Hepatic stellate cell (primary cell): ENCODE measurements at regions not wholly inside any gene's neighbourhood (a gene's known extent, or its start where the extent isn't known, plus 50 kb on each side); places are given as distances from the start of the nearest gene placed in this dataset.

Experiments
- DNase-seq: peaks from one replicate; pipeline ENCODE4 v3.0.0; 2011; ENCODE audit warnings: low spot score

DNA sequence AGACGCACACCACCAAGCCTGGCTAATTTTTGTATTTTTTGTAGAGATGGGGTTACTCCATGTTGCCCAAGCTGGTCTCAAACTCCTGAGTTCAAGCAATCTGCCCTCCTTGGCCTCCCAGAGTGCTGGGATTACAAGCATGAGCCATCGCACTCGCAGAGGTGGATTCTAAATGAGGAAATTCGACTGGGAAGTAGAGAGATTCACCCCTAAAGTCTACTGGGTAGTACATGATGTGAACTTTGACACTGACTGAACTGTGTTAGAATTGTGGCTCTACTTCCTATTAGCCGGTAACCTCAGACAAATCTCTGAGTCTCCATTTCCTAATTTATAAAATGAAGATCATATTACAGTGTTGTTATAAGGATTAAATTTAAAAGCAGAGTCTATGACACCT lies 276.0 kb upstream of the NR5A2 start:
- DNase-seq: no peak

GRCh38 chr1:199751962-199752687 lies 275.4 kb upstream of the NR5A2 start:
- no peak for DNase-seq

DNA sequence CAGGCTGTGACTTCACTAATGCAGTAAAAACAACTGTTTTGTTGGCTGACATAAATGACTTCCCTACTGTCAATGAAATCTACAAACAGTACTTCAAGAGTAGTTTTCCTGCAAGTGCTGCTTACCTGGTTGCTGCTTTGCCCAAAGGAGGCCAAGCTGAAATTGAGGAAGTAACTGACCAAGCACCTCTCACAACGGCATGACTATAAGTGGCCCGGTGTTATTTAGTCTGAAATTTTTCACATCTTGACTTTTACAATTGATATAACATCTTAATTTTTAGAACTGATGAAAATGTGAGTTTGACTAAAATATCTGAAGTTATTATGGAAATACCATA lies 274.9 kb upstream of the NR5A2 start:
- DNase-seq: no peak

DNA sequence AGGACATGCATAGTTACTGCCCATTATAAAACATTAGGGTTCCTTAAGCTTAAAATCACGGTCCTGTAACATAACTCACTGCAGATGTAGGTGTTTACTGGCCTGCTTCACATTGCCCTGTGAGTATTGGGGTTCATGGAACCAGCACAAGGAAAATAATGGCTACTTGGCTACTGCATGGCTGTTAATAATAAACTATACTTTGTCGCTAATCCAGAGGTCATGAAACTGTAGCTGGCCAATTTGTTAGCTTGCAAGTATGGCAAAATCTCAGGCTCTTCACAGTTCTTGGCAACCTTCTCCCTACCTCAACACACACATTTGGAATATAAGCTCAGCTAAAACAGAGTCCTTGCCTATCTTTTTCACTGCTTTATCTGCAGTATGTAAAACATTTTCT lies 274.0 kb upstream of the NR5A2 start:
- DNase-seq: no peak

GRCh38 chr1:199756066-199756465 lies 271.4 kb upstream of the NR5A2 start:
- no peak for DNase-seq

DNA sequence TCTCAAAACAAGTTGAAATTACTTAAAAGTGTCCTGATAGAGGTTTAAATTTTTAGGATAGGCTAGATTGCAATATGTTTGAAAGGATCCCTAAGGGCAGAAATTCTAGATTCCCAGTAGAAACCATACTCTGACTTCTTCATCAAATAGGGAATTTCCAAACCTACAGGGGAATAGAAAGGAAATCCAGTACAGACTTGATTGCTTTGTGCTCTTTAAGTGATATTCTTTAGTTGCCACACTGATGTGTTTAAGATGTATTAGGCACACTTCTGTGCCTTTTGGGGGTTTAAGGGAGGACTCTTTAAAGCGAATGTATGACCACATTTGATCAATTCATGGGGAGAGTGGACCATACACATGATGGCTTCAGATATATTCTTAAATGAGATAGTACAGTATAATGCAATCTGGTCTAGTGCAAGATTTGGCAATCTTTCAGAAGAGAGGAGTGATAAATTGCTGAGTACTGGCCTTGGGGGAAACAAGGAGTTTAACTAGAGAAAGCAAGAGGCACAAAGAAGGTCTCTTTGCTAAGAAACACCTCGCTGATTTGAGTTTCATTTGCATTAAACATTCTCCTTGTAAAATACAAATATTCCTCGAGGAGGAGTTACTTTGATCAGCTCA lies 268.8 kb upstream of the NR5A2 start:
- DNase-seq: no peak

GRCh38 chr1:199759268-199759730 lies 268.2 kb upstream of the NR5A2 start:
- DNase-seq: no peak

- DNase-seq: no peak
Observed at GRCh38 chr1:199762572-199762971, 264.9 kb upstream of the NR5A2 start.

- no peak for DNase-seq
Observed at GRCh38 chr1:199766218-199766792, 261.2 kb upstream of the NR5A2 start.

DNA sequence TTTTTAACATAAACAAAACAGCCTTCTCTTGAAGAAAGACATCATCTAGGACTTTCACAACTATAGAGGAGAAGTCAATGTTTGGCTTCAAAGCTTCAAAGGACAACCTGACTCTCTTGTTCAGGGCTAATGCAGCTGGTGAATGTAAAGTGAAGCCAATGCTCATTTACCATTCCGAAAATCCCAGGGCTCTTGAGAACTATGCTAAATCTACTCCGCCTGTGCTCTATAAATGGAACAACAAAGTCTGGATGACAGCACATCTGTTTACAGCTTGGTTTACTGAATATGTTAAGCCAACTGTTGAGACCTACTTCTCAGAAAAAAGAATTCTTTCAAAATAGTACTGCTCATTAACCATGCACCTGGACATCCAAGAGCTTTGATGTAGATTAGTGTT lies 259.8 kb upstream of the NR5A2 start:
- DNase-seq: no peak

GRCh38 chr1:199774433-199775089 lies 252.9 kb upstream of the NR5A2 start:
- DNase-seq: no peak

- DNase-seq: no peak
Observed at GRCh38 chr1:199776768-199777497, 250.6 kb upstream of the NR5A2 start.

- no peak for DNase-seq
Observed at GRCh38 chr1:199778324-199778955, 249.1 kb upstream of the NR5A2 start.

GRCh38 chr1:199780091-199780490 lies 247.4 kb upstream of the NR5A2 start:
- no peak for DNase-seq

- DNase-seq: no peak
Observed at GRCh38 chr1:199780948-199781670, 246.4 kb upstream of the NR5A2 start.

DNA sequence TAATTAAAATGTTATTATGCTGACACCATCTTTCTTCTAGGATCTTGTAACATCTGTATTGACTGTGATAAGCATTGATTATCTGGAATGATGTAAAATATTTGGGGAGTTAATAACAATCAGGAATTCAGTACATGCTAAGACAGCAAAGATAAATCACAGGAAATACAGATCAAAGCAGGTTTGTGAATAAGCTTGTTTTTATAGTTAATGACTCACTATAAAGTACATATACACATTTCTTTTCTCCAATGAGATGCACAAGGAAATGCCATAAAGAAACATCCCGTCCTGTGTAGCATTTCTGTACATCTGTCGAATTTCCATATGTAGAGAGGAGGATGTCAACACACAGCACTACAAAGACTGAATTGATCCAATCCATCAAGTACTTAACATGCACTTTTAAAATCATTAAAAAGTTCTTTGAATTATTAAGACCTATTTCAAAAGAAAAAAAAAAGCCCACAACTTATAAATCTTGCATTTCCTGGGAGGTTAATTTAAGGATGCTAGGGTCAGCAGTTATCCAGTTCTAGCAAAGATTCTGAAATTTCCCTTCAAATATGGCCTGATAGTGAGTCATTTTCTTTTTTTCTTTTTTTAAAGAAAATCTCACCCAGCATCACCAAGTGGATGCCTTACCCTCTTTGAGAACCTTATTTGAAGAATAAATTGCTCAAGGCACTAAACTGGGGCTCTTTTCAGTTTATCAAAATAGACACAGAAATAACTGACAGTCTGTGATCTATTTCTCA lies 243.2 kb upstream of the NR5A2 start:
- no peak for DNase-seq

DNA sequence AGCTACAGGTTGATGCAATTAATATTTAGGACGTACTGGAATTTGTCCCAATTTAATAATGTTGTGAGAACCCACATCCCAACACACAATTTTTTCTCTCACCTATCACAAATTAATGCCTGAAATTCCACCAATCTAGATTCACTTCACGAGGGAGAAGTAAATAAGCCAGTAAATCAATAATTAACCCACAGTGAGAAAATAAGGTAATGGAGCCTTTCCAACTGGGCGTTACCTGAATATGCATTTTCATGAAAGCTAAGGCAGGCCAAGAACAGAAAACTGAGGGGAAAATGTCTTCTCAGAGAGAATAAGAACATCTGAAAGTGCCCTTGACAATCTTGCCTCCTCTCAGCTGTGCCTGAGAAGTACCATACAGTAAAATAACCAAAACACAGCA lies 240.8 kb upstream of the NR5A2 start:
- DNase-seq: no peak

- DNase-seq: no peak
Observed at GRCh38 chr1:199789141-199789540, 238.4 kb upstream of the NR5A2 start.

- no peak for DNase-seq
Observed at GRCh38 chr1:199791495-199791894, 236.0 kb upstream of the NR5A2 start.

DNA sequence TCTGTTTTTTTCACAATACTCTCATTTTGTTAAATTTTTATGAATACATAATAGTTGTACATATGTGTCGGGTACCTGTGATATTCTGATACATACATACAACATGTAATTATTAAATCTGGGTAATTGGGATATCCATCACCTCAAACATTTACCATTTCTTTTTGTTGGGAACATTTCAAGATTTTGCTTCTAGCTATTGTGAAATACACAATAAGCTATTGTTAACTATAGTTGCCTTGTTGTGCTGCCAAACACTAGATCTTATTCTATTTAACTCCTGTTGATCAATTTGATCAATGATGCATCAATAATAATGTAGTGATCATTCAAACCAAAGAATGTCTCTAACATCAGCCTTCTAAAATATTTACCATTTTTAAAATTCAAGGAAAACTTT lies 234.6 kb upstream of the NR5A2 start:
- DNase-seq: no peak
